GM18867 (cell line): ENCODE measurements at regions not wholly inside any gene's neighbourhood (a gene's known extent, or its start where the extent isn't known, plus 50 kb on each side); places are given as distances from the start of the nearest gene placed in this dataset.
"Not testable (repeated sequence)": the region's sequence is repeated elsewhere in the genome, so short reads cannot be mapped to it uniquely, and the experiment has no call there.

ENCODE experiments used
- ATAC-seq: cut with Tn5 transposase; IDR thresholded peaks from one replicate; pipeline ENCODE4 v1.9.1; 2021; ENCODE audit warnings: mild to moderate bottlenecking, moderate library complexity; ENCODE audit not compliant: unreplicated experiment

DNA sequence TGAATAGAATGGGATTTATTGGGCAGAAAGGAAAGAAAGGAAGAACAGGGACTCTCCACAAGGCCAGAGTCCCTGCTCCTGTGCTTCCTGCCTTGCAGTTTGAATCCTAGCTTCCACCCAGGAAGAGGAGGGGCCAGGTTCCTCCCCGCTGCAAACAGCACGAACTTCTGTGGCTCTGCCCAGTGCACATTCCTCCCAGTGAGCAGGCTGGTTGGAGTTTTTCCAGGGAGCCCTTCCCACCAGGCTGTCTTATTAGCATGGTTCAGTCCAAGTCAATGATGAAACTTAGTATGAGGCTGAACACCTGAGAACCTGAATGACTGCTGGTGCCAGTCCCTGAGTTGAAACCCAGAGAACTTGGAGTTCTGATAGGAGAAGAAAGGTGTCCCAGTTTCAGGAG lies 247.2 kb downstream of the DUSP10 start:
- no peak for ATAC-seq

DNA sequence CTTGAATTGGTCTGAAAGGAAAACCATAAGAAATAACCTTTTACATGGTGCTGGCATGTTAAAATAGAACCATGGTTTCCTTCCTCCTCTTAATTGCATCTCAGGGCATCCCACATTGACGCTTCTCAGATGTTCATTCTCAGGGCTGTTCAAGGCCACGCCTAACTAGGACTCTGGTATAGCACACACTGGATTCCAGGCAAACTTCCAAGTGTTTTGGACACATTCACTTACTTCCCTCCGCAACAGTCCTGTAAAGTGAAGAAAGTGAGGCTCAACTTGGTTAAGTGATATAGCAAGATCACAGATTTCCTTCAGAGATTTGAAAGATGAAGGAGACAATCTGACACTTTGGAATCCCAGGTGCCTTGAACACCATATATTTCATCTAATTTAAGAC lies 244.8 kb downstream of the DUSP10 start:
- no peak for ATAC-seq

DNA sequence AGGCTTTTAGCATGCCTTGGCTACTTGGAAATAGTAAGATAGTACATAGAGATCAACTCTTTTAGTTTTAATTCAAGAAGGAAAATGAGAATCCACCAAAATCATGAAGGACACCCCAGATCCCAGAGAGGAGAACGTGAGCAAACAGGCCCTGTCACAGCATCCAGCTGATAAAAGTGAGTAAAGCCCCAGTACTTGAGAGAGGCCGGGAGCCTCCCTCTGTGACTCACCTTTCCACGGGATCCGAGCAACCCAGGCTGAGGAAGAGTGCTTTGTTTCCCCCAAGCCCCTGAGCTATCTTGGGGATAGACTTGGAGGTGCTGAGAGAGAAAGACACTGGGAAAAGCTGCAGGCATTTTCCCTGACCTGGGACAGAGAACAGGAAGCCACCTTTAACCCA lies 238.6 kb downstream of the DUSP10 start:
- no peak for ATAC-seq

DNA sequence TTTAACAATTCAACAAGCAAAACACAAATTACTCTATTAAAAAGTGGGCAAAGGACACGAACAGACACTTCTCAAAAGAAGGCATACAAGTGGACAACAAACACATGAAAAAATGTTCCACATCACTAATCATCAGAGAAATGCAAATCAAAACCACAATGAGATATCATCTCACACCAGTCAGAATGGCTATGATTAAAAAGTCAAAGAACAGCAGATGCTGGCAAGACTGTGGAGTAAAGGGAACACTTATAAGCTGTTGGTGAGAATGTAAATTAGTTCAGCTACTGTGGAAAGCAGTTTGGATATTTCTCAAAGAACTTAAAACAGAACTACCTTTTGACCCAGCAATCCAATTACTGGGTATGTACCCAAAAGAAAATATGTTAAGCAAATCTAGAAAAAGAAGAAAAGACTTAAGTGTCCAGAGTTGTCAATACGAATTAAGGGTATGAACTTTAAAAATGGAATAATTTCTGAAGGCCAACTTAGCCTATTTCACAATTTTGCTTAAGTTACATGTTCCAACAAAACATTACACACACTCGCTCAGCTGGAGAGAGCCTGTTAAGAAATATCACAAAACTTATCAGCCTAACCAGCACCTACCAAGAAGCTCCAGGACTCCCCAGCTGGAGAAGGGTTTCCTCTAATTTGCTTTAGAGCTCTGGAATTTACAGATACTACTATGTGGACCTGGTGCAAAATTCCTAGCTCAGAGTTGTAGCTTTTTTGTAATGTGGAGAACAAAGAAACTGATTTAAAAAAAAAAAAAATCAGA lies 232.1 kb downstream of the DUSP10 start:
- peak; percentile 73 for ATAC-seq

DNA sequence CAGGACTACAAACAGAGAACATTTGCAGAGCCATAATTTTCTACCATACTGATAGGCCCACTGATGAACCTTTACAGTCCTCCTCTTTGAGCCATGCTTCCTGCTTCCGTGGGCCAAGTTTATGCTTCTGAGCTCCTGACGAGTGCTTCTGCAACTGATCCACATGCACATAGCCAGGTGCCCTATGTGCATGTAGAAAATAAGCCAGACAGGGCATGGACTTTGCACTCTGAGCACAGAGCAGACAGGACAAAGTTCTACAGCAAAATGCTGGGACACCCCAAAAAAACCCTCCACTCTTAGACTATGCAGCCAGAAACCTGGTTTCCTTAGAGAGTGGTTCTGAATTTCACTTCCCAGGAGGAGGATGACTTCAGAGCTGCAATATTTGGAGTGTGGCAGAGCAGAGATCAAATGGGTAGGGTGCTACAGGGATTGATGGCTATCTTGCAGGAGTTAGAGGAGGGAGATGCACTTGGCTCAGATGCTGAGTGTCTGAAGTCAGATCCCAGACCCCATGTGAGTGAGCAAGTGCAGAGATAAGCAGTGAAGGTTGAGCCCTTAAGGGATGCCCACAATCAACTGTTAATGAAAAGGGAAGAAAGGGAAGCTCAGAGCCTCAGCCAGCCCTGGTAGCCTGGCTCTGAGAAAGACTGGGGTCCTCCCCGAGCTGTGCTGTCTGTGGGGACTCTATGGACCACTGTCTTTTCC lies 230.9 kb downstream of the DUSP10 start:
- ATAC-seq = no peak

DNA sequence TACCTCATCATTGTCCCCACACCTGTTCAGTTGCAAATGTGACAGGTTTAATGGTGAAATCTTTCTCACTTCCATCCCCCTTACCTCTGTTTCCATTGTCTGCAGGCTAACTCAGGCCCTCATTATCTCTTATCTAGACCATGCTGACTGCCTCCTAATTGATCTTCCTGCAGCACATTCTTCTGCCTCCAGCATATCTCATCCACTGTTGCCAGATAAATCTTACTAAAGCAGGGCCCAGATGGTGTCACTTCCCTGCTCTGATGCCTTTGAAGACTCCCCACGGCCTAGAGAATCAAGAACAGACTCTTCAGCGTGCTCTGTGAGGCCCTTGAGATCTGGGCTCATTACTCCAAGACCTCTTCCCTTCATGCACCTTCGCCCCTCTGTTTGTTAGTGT lies 230.1 kb downstream of the DUSP10 start:
- no peak for ATAC-seq

DNA sequence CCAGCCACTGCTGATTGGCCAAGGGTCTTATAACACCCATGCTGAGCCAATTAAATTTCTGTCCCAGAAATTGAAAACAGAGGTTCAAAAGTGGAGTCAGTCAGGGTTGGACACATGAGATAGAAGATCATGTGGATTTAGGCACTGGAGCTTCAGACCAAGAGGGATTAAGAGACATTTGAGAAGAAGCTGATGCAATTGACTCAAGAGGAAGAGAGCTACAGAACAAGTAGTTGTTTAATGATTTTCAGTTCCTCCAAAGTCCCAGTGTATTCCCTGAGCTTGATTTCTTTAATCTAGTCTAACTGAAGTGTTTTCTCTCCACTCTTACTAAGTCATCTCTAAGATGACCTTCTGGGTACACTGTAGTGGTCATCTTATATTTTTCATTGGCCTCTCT lies 227.1 kb downstream of the DUSP10 start:
- no peak for ATAC-seq

DNA sequence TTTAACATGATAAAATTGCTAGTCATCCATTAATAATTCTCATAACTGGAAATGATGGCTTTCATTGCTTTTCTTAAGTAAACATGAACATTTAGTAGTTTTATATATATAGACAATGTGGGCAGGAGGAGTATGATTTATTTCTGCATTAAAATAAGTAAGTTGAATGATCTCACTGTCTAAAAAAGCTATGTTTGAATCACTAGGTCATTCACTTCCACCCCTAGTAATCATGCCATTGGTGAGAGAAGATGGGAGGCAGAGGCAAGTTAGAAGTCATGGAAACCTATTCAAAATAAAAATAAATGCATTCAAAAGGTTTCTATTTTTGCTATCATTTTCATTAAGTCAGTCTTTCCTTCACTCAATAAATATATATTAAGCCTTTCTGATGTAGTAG lies 226.4 kb downstream of the DUSP10 start:
- no peak for ATAC-seq

DNA sequence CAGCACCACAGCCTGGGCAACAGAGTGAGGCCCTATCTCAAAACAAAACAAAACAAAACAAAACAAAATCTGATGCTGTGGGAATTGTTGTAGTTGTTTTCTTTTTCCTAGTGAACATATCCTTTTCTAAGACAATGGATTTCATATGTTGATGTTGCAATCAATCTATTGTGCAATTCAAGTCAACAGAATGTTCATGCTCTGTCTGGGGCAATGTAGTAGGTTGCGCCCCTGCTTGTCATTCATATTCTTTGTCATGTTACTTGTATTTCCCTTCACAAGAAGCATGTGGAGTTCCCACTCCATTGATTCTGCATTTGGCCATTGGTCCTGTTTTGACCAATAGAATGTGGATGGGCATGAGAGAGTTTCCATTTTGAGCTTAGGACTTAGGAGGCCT lies 223.9 kb downstream of the DUSP10 start:
- ATAC-seq = no peak

DNA sequence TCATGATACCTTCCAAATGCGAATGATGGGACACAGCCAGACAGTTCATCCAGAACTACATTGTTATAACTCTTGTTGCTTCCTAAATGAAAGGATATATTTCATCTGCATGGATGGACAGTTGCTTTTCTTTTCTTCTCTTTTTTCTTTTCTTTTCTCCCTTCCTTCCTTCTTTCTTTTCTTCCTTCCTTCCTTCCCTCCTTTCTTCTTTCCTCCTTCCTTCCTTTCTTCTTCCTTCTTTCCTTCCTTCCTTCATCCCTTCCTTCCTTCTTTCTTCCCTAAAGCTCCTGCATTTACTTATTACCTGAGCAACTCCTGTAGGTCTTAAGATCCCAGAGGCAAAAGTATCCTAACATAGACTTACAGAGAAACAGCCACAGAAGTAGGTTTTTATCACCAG lies 221.6 kb downstream of the DUSP10 start:
- ATAC-seq = no peak

DNA sequence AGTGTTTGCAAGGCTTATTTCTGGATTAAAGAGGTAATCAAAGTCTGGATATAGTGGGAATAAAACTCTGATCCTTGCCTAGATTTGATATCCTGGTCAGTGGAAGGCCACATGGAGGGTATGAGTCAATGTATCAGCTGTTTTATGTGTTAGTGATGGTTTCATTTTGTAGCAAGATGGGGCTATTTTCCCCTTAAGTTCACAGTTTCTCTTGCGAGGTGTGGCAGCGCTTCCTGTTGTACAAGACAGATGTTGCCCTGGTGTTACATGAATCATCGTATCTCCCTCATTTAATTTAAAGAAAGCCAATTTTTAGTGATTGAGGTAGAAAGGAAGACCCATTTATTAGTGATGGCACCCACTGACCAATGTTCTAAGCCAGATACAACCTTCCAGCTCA lies 220.2 kb downstream of the DUSP10 start:
- ATAC-seq = peak; percentile 87

DNA sequence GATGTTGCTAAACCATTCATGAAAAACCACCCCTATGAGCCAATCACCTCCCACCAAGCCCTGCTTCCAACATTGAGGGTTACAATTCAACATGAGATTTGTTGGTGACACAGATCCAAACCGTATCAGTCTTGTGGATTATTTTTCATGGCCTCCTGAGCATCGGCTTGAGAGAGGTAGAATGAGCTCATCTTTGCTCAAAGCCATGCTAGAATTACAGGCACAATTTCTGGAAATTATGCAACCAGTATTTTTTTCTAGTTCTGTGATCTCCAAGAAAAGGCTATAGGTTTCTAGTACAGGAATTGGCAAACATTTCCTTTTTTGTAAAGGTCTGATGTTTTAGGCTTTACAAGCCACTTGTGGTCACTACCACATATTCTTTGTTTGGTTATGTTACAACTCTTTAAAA lies 219.4 kb downstream of the DUSP10 start:
- ATAC-seq = no peak

DNA sequence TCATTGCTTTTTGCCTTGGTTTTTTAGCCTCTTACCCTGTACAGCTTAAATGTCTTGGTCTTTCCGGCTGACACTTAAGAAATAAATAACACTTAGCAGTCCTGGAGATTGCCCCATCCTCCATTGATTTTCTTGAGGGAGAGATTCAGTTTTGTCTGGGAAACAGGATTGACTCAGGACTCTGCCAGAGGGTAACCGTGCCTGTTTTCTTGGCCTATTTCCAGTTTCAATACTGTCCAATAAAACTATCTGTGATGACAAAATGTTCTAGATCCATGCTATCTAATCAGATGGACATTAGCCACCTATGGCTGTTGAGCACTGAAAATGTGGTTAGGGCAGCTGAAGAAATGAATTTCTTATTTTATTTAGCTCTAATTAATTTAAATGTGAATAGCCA lies 216.1 kb downstream of the DUSP10 start:
- ATAC-seq = no peak

DNA sequence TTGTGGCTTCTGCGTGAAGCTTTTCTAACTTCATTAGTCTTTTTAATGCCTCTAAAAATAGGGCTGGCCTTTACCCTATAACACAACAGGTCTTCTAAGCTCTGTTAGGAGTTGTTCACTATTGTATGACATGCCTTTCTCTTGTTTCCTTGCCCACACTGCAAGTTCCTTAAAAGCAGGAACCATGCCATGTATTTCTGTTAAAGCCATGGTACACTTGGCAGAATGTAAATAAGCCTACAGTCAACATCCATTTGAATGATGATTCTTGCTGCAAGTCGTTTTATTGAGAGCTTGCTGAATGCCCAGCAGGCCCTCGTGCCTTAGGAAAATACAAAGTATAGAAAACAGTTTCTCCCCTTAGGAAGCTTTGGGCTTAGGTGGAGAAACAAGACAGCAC lies 214.6 kb downstream of the DUSP10 start:
- no peak for ATAC-seq

DNA sequence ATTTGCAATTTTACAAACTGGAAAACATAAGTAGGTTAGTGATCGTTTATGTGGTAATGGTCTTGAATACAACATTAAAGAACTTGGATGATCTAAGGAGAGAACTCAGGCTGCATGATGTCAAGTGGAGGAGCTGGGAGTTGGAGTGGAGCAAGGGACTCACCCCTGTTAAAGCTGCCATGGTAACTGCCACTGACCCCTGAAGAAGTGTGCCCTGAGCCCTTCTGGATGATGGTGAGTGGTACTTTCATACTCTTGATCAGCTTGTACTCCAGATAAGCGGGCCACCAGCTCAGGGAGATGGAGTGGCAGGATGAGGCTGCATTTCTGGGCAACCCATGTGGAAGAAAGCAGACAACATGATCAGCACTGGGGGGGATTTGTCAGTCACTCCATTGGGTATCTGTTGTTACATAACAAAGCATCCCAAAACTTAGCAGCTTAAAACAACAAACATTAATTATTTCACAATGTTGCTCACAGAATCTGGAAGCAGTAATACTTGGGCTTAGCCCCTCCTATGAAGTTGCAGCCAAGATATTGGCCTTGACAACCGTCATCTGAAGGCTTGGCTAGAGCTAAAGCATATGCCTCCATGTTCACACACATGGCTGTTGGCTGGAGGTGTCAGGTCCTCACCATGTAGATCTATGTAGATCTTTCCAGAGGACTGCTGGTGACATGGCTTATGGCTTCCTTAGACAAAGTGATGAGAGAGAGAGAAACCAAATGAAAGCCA lies 213.8 kb downstream of the DUSP10 start:
- no peak for ATAC-seq

DNA sequence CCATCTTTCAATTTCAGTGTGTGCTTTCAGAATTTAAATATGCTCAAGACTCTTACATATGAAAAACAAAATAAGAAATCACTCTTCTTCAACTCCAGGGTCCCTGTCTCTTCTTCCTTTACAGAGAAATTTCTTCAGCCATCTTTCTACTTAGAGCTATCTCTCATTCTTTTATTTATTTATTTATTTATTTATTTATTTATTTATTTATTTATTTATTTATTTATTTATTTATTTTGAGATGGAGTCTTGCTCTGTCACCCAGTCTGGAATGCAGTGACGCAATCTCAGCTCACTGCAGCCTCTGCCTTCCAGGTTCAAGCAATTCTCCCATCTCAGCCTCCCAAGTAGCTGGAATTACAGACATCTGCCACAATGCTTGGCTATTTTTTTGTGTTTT lies 211.7 kb downstream of the DUSP10 start:
- ATAC-seq = not testable (repeated sequence)

DNA sequence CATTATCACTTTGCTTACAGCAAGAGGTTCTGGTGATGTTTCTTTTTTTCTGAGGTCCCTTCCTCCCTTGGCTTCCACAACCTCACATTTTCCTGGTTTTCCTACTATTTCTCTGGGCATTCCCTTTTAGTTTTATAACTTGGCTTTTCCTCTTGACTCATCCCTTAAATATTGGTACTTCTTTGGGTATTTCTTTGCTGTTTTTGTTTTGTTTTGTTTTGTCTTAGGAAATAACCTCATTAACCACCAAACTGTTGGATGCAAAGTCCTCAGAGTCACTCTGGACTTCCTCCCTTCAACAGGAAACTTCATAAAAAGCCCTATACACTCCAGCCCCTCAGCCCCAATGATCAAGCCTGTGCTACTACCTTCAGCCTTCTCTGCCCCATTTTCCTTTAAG lies 211.1 kb downstream of the DUSP10 start:
- ATAC-seq = no peak

DNA sequence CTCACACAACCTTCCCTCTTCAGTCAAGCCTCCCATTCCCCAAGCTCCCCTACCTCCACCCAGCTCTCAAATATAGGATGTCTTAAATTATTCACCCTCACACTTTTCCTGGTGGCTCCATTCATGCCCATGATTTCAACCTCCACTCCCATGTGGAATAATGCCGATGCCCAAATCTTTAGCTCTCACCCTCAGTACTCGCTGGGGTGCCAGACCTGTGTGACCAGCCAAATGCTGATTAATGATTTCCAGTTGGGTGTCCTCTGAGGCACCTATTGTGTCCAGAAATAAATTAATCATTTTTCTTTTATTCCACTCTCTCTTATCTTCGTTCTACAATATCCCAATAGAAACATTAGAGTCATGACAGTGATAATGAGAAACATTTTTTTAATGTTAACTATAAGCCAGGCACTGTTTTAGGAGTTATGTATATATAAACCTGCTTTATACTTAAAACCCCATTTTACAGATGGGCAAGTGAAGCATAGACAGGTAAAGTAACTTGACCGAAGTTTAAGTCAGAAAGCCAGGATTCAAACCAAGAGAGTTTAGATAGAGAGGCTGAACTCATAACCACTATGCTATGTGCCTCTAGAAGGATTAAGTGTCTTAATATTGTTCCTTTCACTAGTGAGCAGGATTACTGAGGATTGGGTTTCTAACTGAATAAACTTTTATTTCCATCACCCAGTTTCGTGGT lies 209.7 kb downstream of the DUSP10 start:
- ATAC-seq = no peak

DNA sequence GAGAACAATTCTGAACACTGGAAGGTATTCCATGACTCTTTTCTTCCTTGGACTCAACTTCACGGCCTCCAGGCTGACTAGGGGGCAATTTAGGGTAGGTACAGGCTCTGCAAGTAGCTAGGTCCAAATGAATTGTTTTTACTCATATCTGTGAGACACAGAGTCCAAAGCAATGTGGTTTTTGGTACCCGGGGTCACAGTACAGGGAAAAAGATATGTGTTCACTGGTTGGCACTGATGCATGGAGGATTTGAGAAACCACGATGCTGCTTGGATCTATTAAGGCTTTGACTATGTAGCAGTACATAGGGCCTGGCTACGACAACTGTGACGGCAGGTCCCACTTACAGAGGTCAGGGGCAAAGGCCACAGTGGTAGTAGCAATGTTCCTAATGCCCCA lies 200.6 kb downstream of the DUSP10 start:
- ATAC-seq = no peak

DNA sequence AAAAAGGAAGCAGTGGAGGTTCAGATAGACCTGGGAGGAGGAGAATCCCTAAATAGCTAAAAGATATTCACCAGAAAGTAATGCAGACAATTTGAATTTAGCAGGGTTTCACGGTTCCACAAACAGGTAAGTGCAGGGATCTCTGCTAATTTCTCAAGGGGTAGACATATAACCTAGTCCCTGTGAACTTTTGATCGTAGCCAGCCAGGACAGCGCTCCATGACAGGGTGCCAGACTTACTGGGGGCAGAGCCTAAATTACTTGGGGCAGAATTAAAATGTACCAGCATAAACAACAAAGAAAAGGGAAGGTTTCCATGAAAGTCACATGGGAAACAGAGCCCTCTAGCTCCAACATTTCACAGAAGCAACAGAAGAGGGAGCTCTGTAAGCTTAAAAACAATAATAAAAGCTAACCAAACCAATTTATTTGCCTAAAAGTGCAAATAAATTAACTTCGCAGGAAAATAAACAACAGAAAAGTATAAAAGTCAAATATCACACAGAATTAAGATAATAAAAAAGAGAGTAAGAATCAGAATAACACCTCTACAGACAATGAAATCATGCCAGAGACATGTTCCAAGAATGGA lies 198.3 kb downstream of the DUSP10 start:
- ATAC-seq = no peak

DNA sequence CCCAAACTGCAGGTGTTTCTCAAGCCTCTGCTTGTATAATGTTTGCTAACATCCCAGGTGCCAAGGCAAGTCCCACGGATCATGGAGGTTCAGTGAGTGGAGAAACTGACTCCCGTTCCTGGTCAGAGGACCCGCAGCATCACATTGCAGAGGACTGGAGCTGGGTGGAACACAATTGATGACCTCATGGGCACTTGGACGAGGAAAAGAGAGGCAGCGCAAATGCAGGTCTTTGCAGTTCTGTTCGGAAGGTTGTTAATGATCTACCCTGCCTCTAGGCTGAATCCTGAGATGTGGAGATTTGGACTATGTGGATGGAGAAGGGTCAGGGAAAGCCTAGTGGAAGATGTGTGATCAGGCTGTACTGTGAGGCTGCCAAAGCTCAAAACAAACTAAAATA lies 192.9 kb downstream of the DUSP10 start:
- ATAC-seq = no peak
